HG03439 (cell line): ENCODE measurements at regions not wholly inside any gene's neighbourhood (a gene's known extent, or its start where the extent isn't known, plus 50 kb on each side); places are given as distances from the start of the nearest gene placed in this dataset.

ENCODE experiments used
- ATAC-seq: cut with Tn5 transposase; IDR thresholded peaks from one replicate; pipeline ENCODE4 v1.9.1; 2021; ENCODE audit warnings: mild to moderate bottlenecking, moderate library complexity; ENCODE audit not compliant: unreplicated experiment

GRCh38 chr9:81532251-81532650, 157.1 kb downstream of the TLE1 start:
- no peak for ATAC-seq

GRCh38 chr9:81531511-81531910, 157.8 kb downstream of the TLE1 start:
- ATAC-seq, result no peak

- ATAC-seq, result no peak
Observed at GRCh38 chr9:81530846-81531245, 158.5 kb downstream of the TLE1 start.

GRCh38 chr9:81530310-81530810, 159.0 kb downstream of the TLE1 start:
- ATAC-seq, result peak; percentile 66

GRCh38 chr9:81529556-81530193, 159.7 kb downstream of the TLE1 start:
- ATAC-seq, result no peak

GRCh38 chr9:81526587-81526986, 162.8 kb downstream of the TLE1 start:
- no peak for ATAC-seq

- ATAC-seq, result peak; percentile 63
Observed at GRCh38 chr9:81522716-81523551, 166.4 kb downstream of the TLE1 start.

GRCh38 chr9:81521892-81522291, 167.5 kb downstream of the TLE1 start:
- ATAC-seq, result no peak

- ATAC-seq, result no peak
Observed at GRCh38 chr9:81519816-81520495, 169.4 kb downstream of the TLE1 start.

- ATAC-seq, result no peak
Observed at GRCh38 chr9:81517954-81518353, 171.4 kb downstream of the TLE1 start.

- no peak for ATAC-seq
Observed at GRCh38 chr9:81513059-81513458, 176.3 kb downstream of the TLE1 start.

GRCh38 chr9:81512641-81513040, 176.7 kb downstream of the TLE1 start:
- no peak for ATAC-seq

GRCh38 chr9:81508476-81508875, 180.9 kb downstream of the TLE1 start:
- ATAC-seq, result no peak

GRCh38 chr9:81506941-81507864, 182.1 kb downstream of the TLE1 start:
- ATAC-seq, result no peak

- ATAC-seq, result no peak
Observed at GRCh38 chr9:81499594-81499993, 189.8 kb downstream of the TLE1 start.

- ATAC-seq, result no peak
Observed at GRCh38 chr9:81499021-81499454, 190.3 kb downstream of the TLE1 start.

GRCh38 chr9:81498576-81498975, 190.8 kb downstream of the TLE1 start:
- ATAC-seq, result no peak

GRCh38 chr9:81497091-81497490, 192.3 kb downstream of the TLE1 start:
- no peak for ATAC-seq

- ATAC-seq, result no peak
Observed at GRCh38 chr9:81492710-81493447, 196.5 kb downstream of the TLE1 start.
